SK-N-SH (cell line): ENCODE measurements at regions not wholly inside any gene's neighbourhood (a gene's known extent, or its start where the extent isn't known, plus 50 kb on each side); places are given as distances from the start of the nearest gene placed in this dataset.
A peak's percentile ranks its signal among the peaks of the same experiment; 100 is the strongest.

Source experiments
- CTCF ChIA-PET: fragments of 300-600, 350-600 bp; formaldehyde crosslinking; extraction: SDS; loops from one replicate; lab custom pipeline; 2021; lab: Yijun Ruan, JAX
- POLR2A ChIA-PET: fragments of 350-600 bp; sonication (Branson Sonifier 250); formaldehyde crosslinking; extraction: SDS; loops from one replicate; lab custom pipeline; 2020; ENCODE audit warnings: antibody characterized with exemption, inconsistent platforms; lab: Yijun Ruan, JAX
- DNase-seq: peaks from one replicate; pipeline ENCODE4 v3.0.0; 2012
- H2AFZ ChIP-seq: fragments of 200-600 bp; sonication (generic); 2 replicates; pipeline ENCODE4 v1.8.1; 2016; ENCODE audit warnings: antibody characterized with exemption, mild to moderate bottlenecking, low read depth
- H3F3A ChIP-seq: fragments of 200-600 bp; sonication (generic); replicated peaks from 2 replicates; pipeline ENCODE3; 2016; ENCODE audit warnings: antibody characterized with exemption, mild to moderate bottlenecking; ENCODE audit not compliant: insufficient read depth
- H3K27ac ChIP-seq, 2 experiments: fragments of 200-500 bp in 1 of 2; fragments of 200-600 bp in 1 of 2; sonication (Bioruptor generic) in 1 of 2; sonication (generic), shearing (Covaris generic) in 1 of 2; 2 replicates each; pipeline versions ENCODE4 v1.5.1 to v1.6.1; 2014 to 2016; ENCODE audit warnings: low read depth in 2 of 2, inconsistent platforms in 1 of 2, low read length in 1 of 2, mild to moderate bottlenecking in 1 of 2, mixed read lengths in 1 of 2
- H3K27me3 ChIP-seq: fragments of 200-600 bp; sonication (generic), shearing (Covaris generic); 2 replicates; pipeline ENCODE4 v1.6.1; 2016; ENCODE audit warnings: mixed run types; ENCODE audit not compliant: insufficient read depth
- H3K36me3 ChIP-seq, 2 experiments: fragments of 200-500 bp in 1 of 2; fragments of 200-600 bp in 1 of 2; sonication (Bioruptor generic) in 1 of 2; sonication (generic) in 1 of 2; replicated peaks in 1 of 2; 2 replicates each; pipeline versions ENCODE3 to v1.5.1; 2014 to 2016; ENCODE audit warnings: low read length in 1 of 2, mild to moderate bottlenecking in 1 of 2; ENCODE audit not compliant: insufficient read depth in 2 of 2, control insufficient read depth in 1 of 2
- H3K4me1 ChIP-seq, 2 experiments: fragments of 200-500 bp in 1 of 2; fragments of 200-600 bp in 1 of 2; sonication (Bioruptor generic) in 1 of 2; sonication (generic), shearing (Covaris generic) in 1 of 2; 2 replicates each; pipeline versions ENCODE4 v1.5.1 to v1.6.1; 2014 to 2016; ENCODE audit warnings: low read depth in 1 of 2, low read length in 1 of 2, mixed run types in 1 of 2; ENCODE audit not compliant: insufficient read depth in 2 of 2, control insufficient read depth in 1 of 2
- H3K4me2 ChIP-seq: fragments of 200-600 bp; sonication (generic), shearing (Covaris generic); 2 replicates; pipeline ENCODE4 v1.6.1; 2017; ENCODE audit warnings: mixed run types
- H3K4me3 ChIP-seq, 2 experiments: fragments of 200-500 bp in 1 of 2; fragments of 200-600 bp in 1 of 2; sonication (Bioruptor generic) in 1 of 2; sonication (generic), shearing (Covaris generic) in 1 of 2; 2 replicates each; pipeline versions ENCODE4 v1.5.1 to v1.8.1; 2014 to 2016; ENCODE audit warnings: low read depth in 2 of 2, inconsistent platforms in 1 of 2, low read length in 1 of 2, mild to moderate bottlenecking in 1 of 2, mixed read lengths in 1 of 2, moderate library complexity in 1 of 2
- H3K79me2 ChIP-seq: fragments of 200-600 bp; sonication (generic); 2 replicates; pipeline ENCODE4 v1.8.1; 2017; ENCODE audit warnings: mild to moderate bottlenecking; ENCODE audit not compliant: insufficient read depth
- H3K9ac ChIP-seq: fragments of 200-600 bp; sonication (generic); 2 replicates; pipeline ENCODE4 v1.6.1; 2017; ENCODE audit warnings: mixed run types
- H3K9me2 ChIP-seq: fragments of 200-600 bp; sonication (generic); 2 replicates; pipeline ENCODE4 v1.6.1; 2017; ENCODE audit warnings: mixed run types
- H3K9me3 ChIP-seq: fragments of 200-600 bp; sonication (generic); 2 replicates; pipeline ENCODE4 v1.6.1; 2017; ENCODE audit warnings: mixed run types, mild to moderate bottlenecking, moderate library complexity
- H4K20me1 ChIP-seq: fragments of 200-600 bp; sonication (generic); 2 replicates; pipeline ENCODE4 v1.6.1; 2017; ENCODE audit warnings: mild to moderate bottlenecking, mixed run types; ENCODE audit not compliant: insufficient read depth
- EP300 ChIP-seq, 2 experiments: IDR thresholded peaks; 2 replicates each; pipeline versions ENCODE4 v1.4.0 to v1.6.1; 2012; ENCODE audit warnings: borderline replicate concordance in 1 of 2, low read depth in 1 of 2, low read length in 1 of 2
- FOSL2 ChIP-seq: IDR thresholded peaks from 2 replicates; pipeline ENCODE4 v1.4.0; 2012; ENCODE audit warnings: low read depth, mild to moderate bottlenecking, moderate library complexity, borderline replicate concordance
- FOXJ3 ChIP-seq: sonication (generic); formaldehyde crosslinking; IDR thresholded peaks from 2 replicates; pipeline ENCODE4 v1.5.1; 2020; ENCODE audit warnings: mild to moderate bottlenecking, missing genetic modification reagents
- FOXM1 ChIP-seq: IDR thresholded peaks from 2 replicates; pipeline ENCODE4 v1.4.0; 2012; ENCODE audit warnings: low read depth, mild to moderate bottlenecking
- GABPA ChIP-seq: IDR thresholded peaks from 2 replicates; pipeline ENCODE4 v1.4.0; 2012; ENCODE audit warnings: low read depth, mild to moderate bottlenecking
- JUND ChIP-seq: IDR thresholded peaks from 2 replicates; pipeline ENCODE4 v1.4.0; 2012
- MXI1 ChIP-seq: IDR thresholded peaks from 2 replicates; pipeline ENCODE4 v1.6.1; 2012; ENCODE audit warnings: mild to moderate bottlenecking, low read depth, low read length, improper control_type of control experiment
- NFIC ChIP-seq: IDR thresholded peaks from 2 replicates; pipeline ENCODE4 v1.4.0; 2012; ENCODE audit warnings: borderline replicate concordance
- NRF1 ChIP-seq: IDR thresholded peaks from 2 replicates; pipeline ENCODE4 v1.6.1; 2012; ENCODE audit warnings: low read depth, mild to moderate bottlenecking, low read length
- RXRA ChIP-seq: IDR thresholded peaks from 2 replicates; pipeline ENCODE4 v1.4.0; 2012; ENCODE audit warnings: low read depth, mild to moderate bottlenecking, borderline replicate concordance
- SIN3A ChIP-seq: IDR thresholded peaks from 2 replicates; pipeline ENCODE4 v1.6.1; 2012; ENCODE audit warnings: low read depth, mild to moderate bottlenecking, low read length, moderate library complexity, borderline replicate concordance
- SMC3 ChIP-seq: IDR thresholded peaks from 2 replicates; pipeline ENCODE4 v1.6.1; 2012; ENCODE audit warnings: low read depth, low read length, improper control_type of control experiment
- YY1 ChIP-seq: IDR thresholded peaks from 2 replicates; pipeline ENCODE4 v1.4.0; 2012; ENCODE audit warnings: low read depth, mild to moderate bottlenecking
- WGBS: methylation state at CpG from one replicate; pipeline ENCODE4 v1.1.6; 2017; ENCODE audit warnings: low lambda C conversion rate; 5-methylcytosine and 5-hydroxymethylcytosine counted together
- TF ChIP-seq, protein P1 (sequence below): IDR thresholded peaks from 2 replicates; pipeline ENCODE4; 2012
- TF ChIP-seq, protein P2 (sequence below): fragments of 150-350 bp; IDR thresholded peaks from 2 replicates; pipeline ENCODE4 v1.6.1; 2016; ENCODE audit warnings: mild to moderate bottlenecking, low read depth, low read length
- TF ChIP-seq, protein P3 (sequence below): fragments of 200-600 bp; sonication (generic); IDR thresholded peaks from 2 replicates; pipeline ENCODE4 v1.6.1; 2017; ENCODE audit warnings: antibody characterized with exemption, mild to moderate bottlenecking, moderate library complexity
- TF ChIP-seq, protein P4 (sequence below): fragments of 150-350 bp; IDR thresholded peaks from 2 replicates; pipeline ENCODE4 v1.6.1; 2017; ENCODE audit warnings: antibody characterized with exemption, low read length, low read depth, borderline replicate concordance
- TF ChIP-seq, protein P5 (sequence below): IDR thresholded peaks from 2 replicates; pipeline ENCODE4 v1.4.0; 2012; ENCODE audit warnings: low read depth, borderline replicate concordance

DNA sequence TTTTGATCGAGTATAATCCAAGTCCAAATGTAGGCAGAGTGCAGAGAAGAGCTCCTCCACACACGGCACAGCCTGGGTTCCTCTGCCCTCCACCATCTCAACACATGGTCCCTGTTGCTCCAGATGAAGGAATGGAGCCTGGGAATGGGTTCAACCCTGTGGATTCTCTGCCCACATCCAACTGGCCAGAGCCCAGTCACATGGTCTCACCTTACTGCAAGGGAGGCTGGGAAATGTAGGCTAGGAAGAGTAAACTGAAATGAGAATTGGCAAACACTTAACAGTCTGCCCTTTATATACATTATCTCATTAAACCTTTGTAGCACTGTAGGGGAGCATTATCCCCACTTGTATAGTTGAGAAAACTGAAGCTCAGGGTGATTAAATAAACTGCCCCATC lies 60.1 kb upstream of the RAB4A start:
- POLR2A ChIA-PET: no interaction called here

DNA sequence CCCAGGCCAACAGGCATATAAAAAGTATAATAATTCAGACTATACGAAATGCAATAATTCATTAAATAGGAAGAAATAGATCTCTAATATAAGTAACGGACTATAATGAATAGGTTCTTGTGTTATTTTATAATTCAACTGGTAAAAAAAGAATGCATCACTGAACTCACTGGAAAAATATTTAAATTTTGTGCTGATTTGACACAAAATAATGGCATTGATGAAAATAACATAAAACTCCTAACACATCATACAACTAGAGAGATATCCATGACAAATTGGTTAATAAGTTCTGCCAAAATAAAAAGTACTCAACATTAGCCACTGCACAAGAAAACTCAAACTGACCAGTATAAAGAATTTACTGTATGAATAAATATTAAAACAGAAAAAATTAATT lies 57.1 kb upstream of the RAB4A start:
- Histone ChIP-seq H3K79me2 (no peaks in the 10 kb centered on the region), H3K36me3 (no peaks in the 10 kb centered on the region), H3K4me3 (no peak overlapping the region), H3K9ac (no peak overlapping the region), H3K27ac (no peak overlapping the region), H4K20me1 (no peaks in the 10 kb centered on the region), H3K4me1 (no peaks in the 10 kb centered on the region), H3K27me3 (no peaks in the 10 kb centered on the region), H3K9me3 (no peaks in the 10 kb centered on the region), H2AFZ (no peak overlapping the region), H3K4me2 (no peak overlapping the region), H3F3A (no peaks in the 10 kb centered on the region), H3K9me2 (no peaks in the 10 kb centered on the region)
- WGBS: 56% methylated on average over 2 of the region's 2 CpGs
- ChIA-PET POLR2A (no interaction called here), CTCF (interaction anchor here (1.9 kb wide), 1 partner anchor 14 kb away, joined by 10 read pairs; no protein-coding TSS in a partner anchor)
- TF ChIP-seq YY1 (no peak), FOXM1 (no peak), JUND (no peak), FOSL2 (no peak), EP300 (IDR thresholded peaks at IDR 0.05; ENCODE audit: borderline replicate concordance in 1 of 2, low read depth in 1 of 2, low read length in 1 of 2) (no peak), GABPA (no peak), NRF1 (no peak), NFIC (no peak), SIN3A (no peak)
- TF ChIP-seq, protein P1, sequence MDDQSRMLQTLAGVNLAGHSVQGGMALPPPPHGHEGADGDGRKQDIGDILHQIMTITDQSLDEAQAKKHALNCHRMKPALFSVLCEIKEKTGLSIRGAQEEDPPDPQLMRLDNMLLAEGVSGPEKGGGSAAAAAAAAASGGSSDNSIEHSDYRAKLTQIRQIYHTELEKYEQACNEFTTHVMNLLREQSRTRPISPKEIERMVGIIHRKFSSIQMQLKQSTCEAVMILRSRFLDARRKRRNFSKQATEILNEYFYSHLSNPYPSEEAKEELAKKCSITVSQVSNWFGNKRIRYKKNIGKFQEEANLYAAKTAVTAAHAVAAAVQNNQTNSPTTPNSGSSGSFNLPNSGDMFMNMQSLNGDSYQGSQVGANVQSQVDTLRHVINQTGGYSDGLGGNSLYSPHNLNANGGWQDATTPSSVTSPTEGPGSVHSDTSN: no peak
- TF ChIP-seq, protein P2, sequence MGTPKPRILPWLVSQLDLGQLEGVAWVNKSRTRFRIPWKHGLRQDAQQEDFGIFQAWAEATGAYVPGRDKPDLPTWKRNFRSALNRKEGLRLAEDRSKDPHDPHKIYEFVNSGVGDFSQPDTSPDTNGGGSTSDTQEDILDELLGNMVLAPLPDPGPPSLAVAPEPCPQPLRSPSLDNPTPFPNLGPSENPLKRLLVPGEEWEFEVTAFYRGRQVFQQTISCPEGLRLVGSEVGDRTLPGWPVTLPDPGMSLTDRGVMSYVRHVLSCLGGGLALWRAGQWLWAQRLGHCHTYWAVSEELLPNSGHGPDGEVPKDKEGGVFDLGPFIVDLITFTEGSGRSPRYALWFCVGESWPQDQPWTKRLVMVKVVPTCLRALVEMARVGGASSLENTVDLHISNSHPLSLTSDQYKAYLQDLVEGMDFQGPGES: no peak
- TF ChIP-seq, protein P3, sequence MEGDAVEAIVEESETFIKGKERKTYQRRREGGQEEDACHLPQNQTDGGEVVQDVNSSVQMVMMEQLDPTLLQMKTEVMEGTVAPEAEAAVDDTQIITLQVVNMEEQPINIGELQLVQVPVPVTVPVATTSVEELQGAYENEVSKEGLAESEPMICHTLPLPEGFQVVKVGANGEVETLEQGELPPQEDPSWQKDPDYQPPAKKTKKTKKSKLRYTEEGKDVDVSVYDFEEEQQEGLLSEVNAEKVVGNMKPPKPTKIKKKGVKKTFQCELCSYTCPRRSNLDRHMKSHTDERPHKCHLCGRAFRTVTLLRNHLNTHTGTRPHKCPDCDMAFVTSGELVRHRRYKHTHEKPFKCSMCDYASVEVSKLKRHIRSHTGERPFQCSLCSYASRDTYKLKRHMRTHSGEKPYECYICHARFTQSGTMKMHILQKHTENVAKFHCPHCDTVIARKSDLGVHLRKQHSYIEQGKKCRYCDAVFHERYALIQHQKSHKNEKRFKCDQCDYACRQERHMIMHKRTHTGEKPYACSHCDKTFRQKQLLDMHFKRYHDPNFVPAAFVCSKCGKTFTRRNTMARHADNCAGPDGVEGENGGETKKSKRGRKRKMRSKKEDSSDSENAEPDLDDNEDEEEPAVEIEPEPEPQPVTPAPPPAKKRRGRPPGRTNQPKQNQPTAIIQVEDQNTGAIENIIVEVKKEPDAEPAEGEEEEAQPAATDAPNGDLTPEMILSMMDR: no peak
- TF ChIP-seq, protein P4, sequence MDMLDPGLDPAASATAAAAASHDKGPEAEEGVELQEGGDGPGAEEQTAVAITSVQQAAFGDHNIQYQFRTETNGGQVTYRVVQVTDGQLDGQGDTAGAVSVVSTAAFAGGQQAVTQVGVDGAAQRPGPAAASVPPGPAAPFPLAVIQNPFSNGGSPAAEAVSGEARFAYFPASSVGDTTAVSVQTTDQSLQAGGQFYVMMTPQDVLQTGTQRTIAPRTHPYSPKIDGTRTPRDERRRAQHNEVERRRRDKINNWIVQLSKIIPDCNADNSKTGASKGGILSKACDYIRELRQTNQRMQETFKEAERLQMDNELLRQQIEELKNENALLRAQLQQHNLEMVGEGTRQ: no peak
- TF ChIP-seq, protein P5, sequence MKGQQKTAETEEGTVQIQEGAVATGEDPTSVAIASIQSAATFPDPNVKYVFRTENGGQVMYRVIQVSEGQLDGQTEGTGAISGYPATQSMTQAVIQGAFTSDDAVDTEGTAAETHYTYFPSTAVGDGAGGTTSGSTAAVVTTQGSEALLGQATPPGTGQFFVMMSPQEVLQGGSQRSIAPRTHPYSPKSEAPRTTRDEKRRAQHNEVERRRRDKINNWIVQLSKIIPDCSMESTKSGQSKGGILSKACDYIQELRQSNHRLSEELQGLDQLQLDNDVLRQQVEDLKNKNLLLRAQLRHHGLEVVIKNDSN: no peak
- no peak for DNase-seq

More for the DNA sequence above, 60.1 kb upstream of the RAB4A start:
- Histone ChIP-seq H4K20me1 (no peaks in the 10 kb centered on the region), H3K36me3 (no peaks in the 10 kb centered on the region), H3K27ac (no peak overlapping the region), H3K4me3 (no peak overlapping the region), H3K9ac (no peak overlapping the region), H2AFZ (no peak overlapping the region), H3K9me3 (no peaks in the 10 kb centered on the region), H3K4me1 (no peaks in the 10 kb centered on the region), H3K9me2 (no peaks in the 10 kb centered on the region), H3F3A (no peaks in the 10 kb centered on the region), H3K27me3 (no peaks in the 10 kb centered on the region; the same call in 1 of the 2 replicates), H3K79me2 (no peaks in the 10 kb centered on the region), H3K4me2 (no peak overlapping the region)
- CTCF ChIA-PET: interaction anchor here (1.1 kb wide), 1 partner anchor 477 kb away, joined by 3 read pairs; no protein-coding TSS in a partner anchor
- TF ChIP-seq JUND: no peak
- TF ChIP-seq, protein P2: no peak
- no peak for TF ChIP-seq RXRA
- TF ChIP-seq EP300 (IDR thresholded peaks at IDR 0.05; ENCODE audit: borderline replicate concordance in 1 of 2, low read depth in 1 of 2, low read length in 1 of 2): no peak
- TF ChIP-seq, protein P5: peak; percentile 56; the same call in 1 of the 2 replicates
- no peak for TF ChIP-seq FOXJ3 (CRISPR knock-in tag)
- no peak for TF ChIP-seq SMC3
- TF ChIP-seq MXI1: no peak
- no peak for DNase-seq
- WGBS: 73% methylated on average over 2 of the region's 2 CpGs
